GM12864 (cell line): ENCODE measurements at regions not wholly inside any gene's neighbourhood (a gene's known extent, or its start where the extent isn't known, plus 50 kb on each side); places are given as distances from the start of the nearest gene placed in this dataset.

Experiments used
- DNase-seq: peaks from one replicate; pipeline ENCODE4 v3.0.0-alpha.2; 2011; ENCODE audit warnings: low read depth
- H3K4me3 ChIP-seq: 2 replicates; pipeline ENCODE4 v1.5.1; 2011; ENCODE audit warnings: mild to moderate bottlenecking, low read depth, low read length, control low read depth
- CTCF ChIP-seq: IDR thresholded peaks from 2 replicates; pipeline ENCODE4 v1.5.1; 2011; ENCODE audit warnings: low read depth, mild to moderate bottlenecking, moderate library complexity, low read length, control low read depth, inconsistent platforms; ENCODE audit errors: missing control alignments

GRCh38 chrX:69085151-69085550 is 80.1 kb downstream of the PJA1 start:
- no peak for DNase-seq
- TF ChIP-seq CTCF = no peak
- no peak overlapping the region for H3K4me3 ChIP-seq

GRCh38 chrX:69083801-69084200 is 81.5 kb downstream of the PJA1 start:
- no peak overlapping the region for H3K4me3 ChIP-seq
- no peak for DNase-seq
- no peak for TF ChIP-seq CTCF

DNA sequence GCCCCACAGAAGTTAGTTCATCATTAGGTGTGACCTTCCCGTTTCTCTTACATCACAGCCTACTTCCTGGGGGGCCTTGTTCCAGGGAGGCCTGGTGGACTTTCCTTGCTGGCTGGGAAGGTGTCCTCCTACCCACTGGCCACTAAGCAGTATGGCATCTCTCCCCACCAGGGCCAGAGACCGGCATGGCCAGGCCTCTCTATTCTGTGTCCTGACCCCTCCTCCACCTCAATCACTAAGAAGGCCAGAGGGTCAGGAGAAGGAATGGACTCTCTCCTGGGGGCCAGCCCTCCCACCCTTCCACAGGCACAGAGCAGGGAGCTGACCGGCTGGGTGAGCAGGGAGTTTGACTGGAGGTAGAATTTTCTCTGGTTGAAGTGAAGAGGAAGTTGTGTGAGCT is 81.9 kb downstream of the PJA1 start:
- no peak overlapping the region for H3K4me3 ChIP-seq
- no peak for DNase-seq
- no peak for TF ChIP-seq CTCF

GRCh38 chrX:69082753-69083150 is 82.5 kb downstream of the PJA1 start:
- no peak for DNase-seq
- no peak for TF ChIP-seq CTCF
- H3K4me3 ChIP-seq = no peak overlapping the region

GRCh38 chrX:69082055-69082752 is 83.0 kb downstream of the PJA1 start:
- no peak overlapping the region for H3K4me3 ChIP-seq
- DNase-seq = no peak
- no peak for TF ChIP-seq CTCF

GRCh38 chrX:69080855-69081465 is 84.3 kb downstream of the PJA1 start:
- TF ChIP-seq CTCF = no peak
- no peak for DNase-seq
- H3K4me3 ChIP-seq = no peak overlapping the region

DNA sequence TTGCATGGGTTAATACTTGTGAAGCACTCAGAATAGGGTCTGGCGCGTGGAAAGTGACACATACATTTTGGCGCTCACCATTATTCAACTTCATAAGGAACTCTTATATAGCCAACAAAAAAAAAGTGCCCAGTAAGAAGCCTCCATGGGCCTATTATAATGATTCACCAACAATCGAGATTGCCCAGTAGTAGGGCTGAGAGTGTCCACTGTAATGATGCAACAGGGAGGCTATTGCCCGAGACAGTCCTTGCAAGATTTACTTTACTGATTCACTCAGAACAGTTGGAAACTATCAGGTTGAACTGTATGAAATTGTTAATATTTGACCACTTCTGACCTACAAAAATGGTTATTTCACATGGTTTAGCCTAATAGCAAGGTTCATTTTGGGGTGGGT is 86.0 kb downstream of the PJA1 start:
- no peak for DNase-seq
- TF ChIP-seq CTCF = no peak
- H3K4me3 ChIP-seq = no peak overlapping the region
